K562 (cell line): ENCODE measurements at regions not wholly inside any gene's neighbourhood (a gene's known extent, or its start where the extent isn't known, plus 50 kb on each side); places are given as distances from the start of the nearest gene placed in this dataset.

Source experiments
- HDAC1 ChIP-seq, 2 experiments: fragments of 450-650 bp; IDR thresholded peaks; 2 replicates each; pipeline ENCODE4 v1.6.1; 2016 to 2017; ENCODE audit warnings: inconsistent platforms in 1 of 2, mild to moderate bottlenecking in 1 of 2, moderate library complexity in 1 of 2
- MCM5 ChIP-seq: fragments of 450-650 bp; IDR thresholded peaks from 2 replicates; pipeline ENCODE4 v1.6.1; 2016; ENCODE audit warnings: low read depth
- MTA3 ChIP-seq: fragments of 450-650 bp; formaldehyde crosslinking; IDR thresholded peaks from 2 replicates; pipeline ENCODE4 v1.6.1; 2017; ENCODE audit warnings: mild to moderate bottlenecking, borderline replicate concordance
- NCOA1 ChIP-seq: fragments of 450-650 bp; IDR thresholded peaks from 2 replicates; pipeline ENCODE4 v1.6.1; 2016; ENCODE audit warnings: low read depth
- RAD51 ChIP-seq: fragments of 450-650 bp; IDR thresholded peaks from 2 replicates; pipeline ENCODE4 v1.7.1; 2016; ENCODE audit warnings: low read depth, mild to moderate bottlenecking, borderline replicate concordance
- RHOXF2B ChIP-seq: fragments of 250-450 bp; sonication (Bioruptor Pico); conservative IDR thresholded peaks from 2 replicates; pipeline ENCODE4 v1.5.1; 2021
- STAT5A ChIP-seq: IDR thresholded peaks from 2 replicates; pipeline ENCODE4 v1.6.1; 2012; ENCODE audit warnings: low read length, inconsistent platforms, borderline replicate concordance
- ZNF354B ChIP-seq: fragments of 250-450 bp; sonication (Bioruptor Pico); IDR thresholded peaks from 2 replicates; pipeline ENCODE4 v1.4.0; 2020
- ZNF551 ChIP-seq: fragments of 250-450 bp; sonication (Bioruptor Pico); IDR thresholded peaks from 2 replicates; pipeline ENCODE4 v1.5.0; 2021; ENCODE audit warnings: mild to moderate bottlenecking, moderate library complexity
- TF ChIP-seq, protein P1 (sequence below): sonication (generic); formaldehyde crosslinking; IDR thresholded peaks from 2 replicates; pipeline ENCODE4 v1.8.0; 2022; ENCODE audit warnings: mild to moderate bottlenecking, missing genetic modification reagents

DNA sequence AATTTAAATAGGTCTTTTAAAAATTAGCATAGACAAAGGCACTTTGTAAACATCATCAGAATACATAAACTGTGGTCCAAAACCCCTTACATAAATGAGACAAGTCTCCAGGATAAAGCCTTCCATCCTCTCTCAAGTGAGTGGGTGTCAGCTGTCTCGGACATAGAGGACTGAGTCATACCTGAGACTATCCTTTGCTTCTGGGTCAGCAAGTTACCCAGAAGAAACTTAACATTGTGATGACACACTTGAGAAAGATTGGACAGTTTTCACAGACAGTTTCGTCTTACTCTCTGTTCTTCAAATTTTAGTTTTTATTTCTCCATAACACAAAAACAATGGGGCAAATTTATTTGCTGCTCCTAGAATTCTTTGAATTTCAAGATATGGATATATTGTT, 838.0 kb downstream of the DHX35 start (continued):
- TF ChIP-seq ZNF354B (CRISPR knock-in tag) (no peak), RHOXF2B (CRISPR knock-in tag) (no peak), MTA3 (no peak), STAT5A (no peak), HDAC1 (IDR thresholded peaks at IDR 0.05) (no peak), NCOA1 (no peak), MCM5 (no peak), ZNF551 (CRISPR knock-in tag) (no peak), RAD51 (no peak)
- TF ChIP-seq, protein P1, sequence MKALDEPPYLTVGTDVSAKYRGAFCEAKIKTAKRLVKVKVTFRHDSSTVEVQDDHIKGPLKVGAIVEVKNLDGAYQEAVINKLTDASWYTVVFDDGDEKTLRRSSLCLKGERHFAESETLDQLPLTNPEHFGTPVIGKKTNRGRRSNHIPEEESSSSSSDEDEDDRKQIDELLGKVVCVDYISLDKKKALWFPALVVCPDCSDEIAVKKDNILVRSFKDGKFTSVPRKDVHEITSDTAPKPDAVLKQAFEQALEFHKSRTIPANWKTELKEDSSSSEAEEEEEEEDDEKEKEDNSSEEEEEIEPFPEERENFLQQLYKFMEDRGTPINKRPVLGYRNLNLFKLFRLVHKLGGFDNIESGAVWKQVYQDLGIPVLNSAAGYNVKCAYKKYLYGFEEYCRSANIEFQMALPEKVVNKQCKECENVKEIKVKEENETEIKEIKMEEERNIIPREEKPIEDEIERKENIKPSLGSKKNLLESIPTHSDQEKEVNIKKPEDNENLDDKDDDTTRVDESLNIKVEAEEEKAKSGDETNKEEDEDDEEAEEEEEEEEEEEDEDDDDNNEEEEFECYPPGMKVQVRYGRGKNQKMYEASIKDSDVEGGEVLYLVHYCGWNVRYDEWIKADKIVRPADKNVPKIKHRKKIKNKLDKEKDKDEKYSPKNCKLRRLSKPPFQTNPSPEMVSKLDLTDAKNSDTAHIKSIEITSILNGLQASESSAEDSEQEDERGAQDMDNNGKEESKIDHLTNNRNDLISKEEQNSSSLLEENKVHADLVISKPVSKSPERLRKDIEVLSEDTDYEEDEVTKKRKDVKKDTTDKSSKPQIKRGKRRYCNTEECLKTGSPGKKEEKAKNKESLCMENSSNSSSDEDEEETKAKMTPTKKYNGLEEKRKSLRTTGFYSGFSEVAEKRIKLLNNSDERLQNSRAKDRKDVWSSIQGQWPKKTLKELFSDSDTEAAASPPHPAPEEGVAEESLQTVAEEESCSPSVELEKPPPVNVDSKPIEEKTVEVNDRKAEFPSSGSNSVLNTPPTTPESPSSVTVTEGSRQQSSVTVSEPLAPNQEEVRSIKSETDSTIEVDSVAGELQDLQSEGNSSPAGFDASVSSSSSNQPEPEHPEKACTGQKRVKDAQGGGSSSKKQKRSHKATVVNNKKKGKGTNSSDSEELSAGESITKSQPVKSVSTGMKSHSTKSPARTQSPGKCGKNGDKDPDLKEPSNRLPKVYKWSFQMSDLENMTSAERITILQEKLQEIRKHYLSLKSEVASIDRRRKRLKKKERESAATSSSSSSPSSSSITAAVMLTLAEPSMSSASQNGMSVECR (CRISPR knock-in tag) = no peak
